ENCODE measurements at regions not wholly inside any gene's neighbourhood (a gene's known extent, or its start where the extent isn't known, plus 50 kb on each side); places are given as distances from the start of the nearest gene placed in this dataset.

DNA sequence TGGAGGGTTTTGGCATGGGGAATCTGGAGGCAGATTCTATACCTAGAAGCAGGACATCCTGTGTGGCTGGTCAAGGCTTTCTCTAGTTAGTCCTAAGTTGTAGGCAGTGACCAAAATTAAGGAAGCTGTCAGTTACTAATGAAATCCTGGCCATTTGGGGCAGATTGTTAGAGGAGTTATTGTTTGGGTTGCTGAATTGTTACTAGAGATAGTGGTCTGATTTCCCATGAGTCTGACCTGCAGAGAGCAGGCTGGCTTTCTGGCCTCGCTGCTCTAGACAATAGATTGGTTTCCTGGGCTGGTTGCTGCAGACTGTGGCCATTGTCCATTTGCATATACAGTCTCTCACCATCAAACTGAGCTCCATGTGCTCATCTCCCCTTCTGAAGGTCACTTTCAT lies 205.0 kb upstream of the SASH1 start:
- no peaks in the 10 kb centered on the region for H3K9me3 ChIP-seq
- no peaks in the 10 kb centered on the region for H3K36me3 ChIP-seq
- no peak for DNase-seq (ENCODE audit: low spot score in 2 of 2)
- no peaks in the 10 kb centered on the region for H3K27me3 ChIP-seq
- H3K4me1 ChIP-seq, result no peaks in the 10 kb centered on the region
- intact Hi-C loops (cut with DNase I), result no loop called here
- H3K27ac ChIP-seq, result no peak overlapping the region
- H3K4me3 ChIP-seq, result no peak overlapping the region
- TF ChIP-seq, protein P1, sequence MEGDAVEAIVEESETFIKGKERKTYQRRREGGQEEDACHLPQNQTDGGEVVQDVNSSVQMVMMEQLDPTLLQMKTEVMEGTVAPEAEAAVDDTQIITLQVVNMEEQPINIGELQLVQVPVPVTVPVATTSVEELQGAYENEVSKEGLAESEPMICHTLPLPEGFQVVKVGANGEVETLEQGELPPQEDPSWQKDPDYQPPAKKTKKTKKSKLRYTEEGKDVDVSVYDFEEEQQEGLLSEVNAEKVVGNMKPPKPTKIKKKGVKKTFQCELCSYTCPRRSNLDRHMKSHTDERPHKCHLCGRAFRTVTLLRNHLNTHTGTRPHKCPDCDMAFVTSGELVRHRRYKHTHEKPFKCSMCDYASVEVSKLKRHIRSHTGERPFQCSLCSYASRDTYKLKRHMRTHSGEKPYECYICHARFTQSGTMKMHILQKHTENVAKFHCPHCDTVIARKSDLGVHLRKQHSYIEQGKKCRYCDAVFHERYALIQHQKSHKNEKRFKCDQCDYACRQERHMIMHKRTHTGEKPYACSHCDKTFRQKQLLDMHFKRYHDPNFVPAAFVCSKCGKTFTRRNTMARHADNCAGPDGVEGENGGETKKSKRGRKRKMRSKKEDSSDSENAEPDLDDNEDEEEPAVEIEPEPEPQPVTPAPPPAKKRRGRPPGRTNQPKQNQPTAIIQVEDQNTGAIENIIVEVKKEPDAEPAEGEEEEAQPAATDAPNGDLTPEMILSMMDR (IDR thresholded peaks at IDR 0.05), result no peak

DNA sequence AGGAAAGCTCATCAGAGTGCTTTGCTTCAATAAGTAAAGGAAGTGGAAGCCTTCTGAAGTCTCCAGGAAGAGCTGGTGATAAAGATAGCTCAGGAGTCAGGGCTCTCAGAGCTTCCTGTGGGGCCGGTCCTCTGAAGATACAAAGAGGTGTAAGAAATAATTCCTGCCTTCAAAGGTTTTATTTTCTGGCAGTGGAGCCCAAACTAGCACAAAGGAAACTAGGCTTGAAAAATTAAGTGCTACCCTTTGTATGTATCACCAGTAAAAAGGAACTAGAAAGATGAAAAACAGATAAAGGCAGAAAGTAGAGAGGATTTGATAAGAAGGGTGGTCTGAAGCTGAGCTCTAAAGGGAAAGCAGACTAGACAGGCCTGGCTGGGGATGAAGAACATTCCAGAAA lies 204.1 kb upstream of the SASH1 start:
- intact Hi-C loops (cut with DNase I), result no loop called here
- Histone ChIP-seq H3K36me3 (no peaks in the 10 kb centered on the region), H3K4me3 (no peak overlapping the region), H3K4me1 (no peaks in the 10 kb centered on the region), H3K9me3 (no peaks in the 10 kb centered on the region), H3K27ac (no peak overlapping the region), H3K27me3 (no peaks in the 10 kb centered on the region)
- TF ChIP-seq, protein P1 (IDR thresholded peaks at IDR 0.05), result no peak
- no peak for DNase-seq (ENCODE audit: low spot score in 2 of 2)

- Histone ChIP-seq H3K4me1 (no peaks in the 10 kb centered on the region), H3K27ac (no peak overlapping the region), H3K4me3 (no peak overlapping the region), H3K9me3 (no peaks in the 10 kb centered on the region), H3K36me3 (no peaks in the 10 kb centered on the region), H3K27me3 (no peaks in the 10 kb centered on the region)
- TF ChIP-seq, protein P1 (IDR thresholded peaks at IDR 0.05), result no peak
- intact Hi-C loops (cut with DNase I), result no loop called here
- no peak for DNase-seq (ENCODE audit: low spot score in 2 of 2)
Measured at GRCh38 chr6:148140772-148141557, 201.7 kb upstream of the SASH1 start.

- intact Hi-C loops (cut with DNase I), result no loop called here
- TF ChIP-seq, protein P1 (IDR thresholded peaks at IDR 0.05), result no peak
- no peaks in the 10 kb centered on the region for H3K4me1 ChIP-seq
Measured at GRCh38 chr6:148142821-148143220, 199.8 kb upstream of the SASH1 start.

DNA sequence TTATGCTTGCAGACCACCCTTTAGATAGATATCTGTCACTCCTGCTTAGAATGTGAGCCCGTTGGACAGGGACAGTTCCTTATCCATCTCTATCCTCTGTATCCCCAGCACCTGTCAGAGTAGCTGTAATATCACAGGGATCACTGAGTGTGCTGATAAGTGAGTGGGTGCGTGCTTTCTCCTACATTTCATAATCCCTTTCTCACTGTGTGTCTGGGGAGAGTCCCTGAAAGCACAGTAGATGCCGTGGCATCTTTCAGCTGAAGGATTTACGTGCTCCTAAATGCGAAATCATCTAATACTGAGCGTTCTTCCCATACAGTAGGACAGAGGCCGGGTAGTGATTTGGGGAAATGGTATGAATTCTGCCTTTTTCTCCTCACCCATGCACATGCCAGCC lies 198.9 kb upstream of the SASH1 start:
- no peaks in the 10 kb centered on the region for H3K9me3 ChIP-seq
- no peaks in the 10 kb centered on the region for H3K4me1 ChIP-seq
- H3K27me3 ChIP-seq, result no peaks in the 10 kb centered on the region
- no peak for DNase-seq (ENCODE audit: low spot score in 2 of 2)
- TF ChIP-seq, protein P1 (IDR thresholded peaks at IDR 0.05), result no peak
- intact Hi-C loops (cut with DNase I), result no loop called here
- H3K27ac ChIP-seq, result no peak overlapping the region
- H3K36me3 ChIP-seq, result no peaks in the 10 kb centered on the region
- H3K4me3 ChIP-seq, result no peak overlapping the region

More at GRCh38 chr6:148142821-148143220, 199.8 kb upstream of the SASH1 start:
- no peak overlapping the region for H3K4me3 ChIP-seq
- H3K36me3 ChIP-seq, result no peaks in the 10 kb centered on the region
- no peak for DNase-seq (ENCODE audit: low spot score in 2 of 2)
- H3K27ac ChIP-seq, result no peak overlapping the region
- no peaks in the 10 kb centered on the region for H3K9me3 ChIP-seq
- no peaks in the 10 kb centered on the region for H3K27me3 ChIP-seq

All from ascending aorta (tissue), 2 donors.